ENCODE measurements at regions not wholly inside any gene's neighbourhood (a gene's known extent, or its start where the extent isn't known, plus 50 kb on each side); places are given as distances from the start of the nearest gene placed in this dataset.

GRCh38 chr3:127049393-127049792 lies 66.5 kb downstream of the PLXNA1 start:
- H3K23ac ChIP-seq (ENCODE audit: insufficient read length, low read depth, low read length): no peak overlapping the region
- H3T11ph ChIP-seq (ENCODE audit: low read length): no peak overlapping the region
- no peak overlapping the region for H4K5ac ChIP-seq (ENCODE audit: insufficient read length, low read depth, low read length)
- H3K18ac ChIP-seq (ENCODE audit: insufficient read length, low read depth, low read length): no peak overlapping the region
- H3K9me3 ChIP-seq (ENCODE audit: control insufficient read depth, low read depth, low read length): no peaks in the 10 kb centered on the region
- H2AFZ ChIP-seq (ENCODE audit: low read length): no peak overlapping the region
- TF ChIP-seq, protein P1, sequence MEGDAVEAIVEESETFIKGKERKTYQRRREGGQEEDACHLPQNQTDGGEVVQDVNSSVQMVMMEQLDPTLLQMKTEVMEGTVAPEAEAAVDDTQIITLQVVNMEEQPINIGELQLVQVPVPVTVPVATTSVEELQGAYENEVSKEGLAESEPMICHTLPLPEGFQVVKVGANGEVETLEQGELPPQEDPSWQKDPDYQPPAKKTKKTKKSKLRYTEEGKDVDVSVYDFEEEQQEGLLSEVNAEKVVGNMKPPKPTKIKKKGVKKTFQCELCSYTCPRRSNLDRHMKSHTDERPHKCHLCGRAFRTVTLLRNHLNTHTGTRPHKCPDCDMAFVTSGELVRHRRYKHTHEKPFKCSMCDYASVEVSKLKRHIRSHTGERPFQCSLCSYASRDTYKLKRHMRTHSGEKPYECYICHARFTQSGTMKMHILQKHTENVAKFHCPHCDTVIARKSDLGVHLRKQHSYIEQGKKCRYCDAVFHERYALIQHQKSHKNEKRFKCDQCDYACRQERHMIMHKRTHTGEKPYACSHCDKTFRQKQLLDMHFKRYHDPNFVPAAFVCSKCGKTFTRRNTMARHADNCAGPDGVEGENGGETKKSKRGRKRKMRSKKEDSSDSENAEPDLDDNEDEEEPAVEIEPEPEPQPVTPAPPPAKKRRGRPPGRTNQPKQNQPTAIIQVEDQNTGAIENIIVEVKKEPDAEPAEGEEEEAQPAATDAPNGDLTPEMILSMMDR (conservative IDR thresholded peaks at IDR 0.05): no peak
- no peak overlapping the region for H2AK5ac ChIP-seq (ENCODE audit: insufficient read length, low read length)
- no peak overlapping the region for H3K4me3 Mint-ChIP-seq
- H3K4ac ChIP-seq (ENCODE audit: low read depth, low read length): no peak overlapping the region
- H2BK15ac ChIP-seq (ENCODE audit: low read depth, low read length): no peak overlapping the region
- no peaks in the 10 kb centered on the region for H3K4me1 ChIP-seq (ENCODE audit: insufficient read depth, low read length)
- H3K79me2 ChIP-seq (ENCODE audit: insufficient read depth, low read length): no peaks in the 10 kb centered on the region
- no peak overlapping the region for H2BK12ac ChIP-seq (ENCODE audit: insufficient read length, low read depth, low read length)
- no peak overlapping the region for H4K8ac ChIP-seq (replicated peaks; ENCODE audit: insufficient read length, low read depth, low read length)
- no peak overlapping the region for H3K9ac ChIP-seq (ENCODE audit: extremely low read depth, insufficient read length, low read length)
- WGBS (ENCODE audit: extremely low coverage, insufficient read length, low lambda C conversion rate): no CpG with 5 or more reads among the region's 5 CpGs
- H4K91ac ChIP-seq (ENCODE audit: insufficient read length, low read depth, low read length): no peak overlapping the region
- H3K27ac Mint-ChIP-seq: no peak overlapping the region
- peaks cover 13 to 23% of the 10 kb centered on the region in 2 experiments for H3K9me3 Mint-ChIP-seq
- H3K27ac ChIP-seq (ENCODE audit: insufficient read length, low read depth, low read length): no peak overlapping the region
- no peak overlapping the region for H2BK20ac ChIP-seq (ENCODE audit: low read depth, low read length, poor library complexity, severe bottlenecking)
- H3K36me3 Mint-ChIP-seq (ENCODE audit: insufficient read depth in 1 of 3, low read depth in 3 of 3): peaks cover 0 to 25% (median 5%) of the 10 kb centered on the region in 3 experiments; a peak in 5 of 7 replicates
- no peak overlapping the region for H2BK5ac ChIP-seq (ENCODE audit: insufficient read length, low read length)
- H3K56ac ChIP-seq (ENCODE audit: insufficient read length, low read depth, low read length): no peak overlapping the region
- no peak overlapping the region for H3K14ac ChIP-seq (ENCODE audit: insufficient read depth, low read length)
- no peaks in the 10 kb centered on the region for H3K79me1 ChIP-seq (ENCODE audit: insufficient read depth, low read depth, low read length, poor library complexity, severe bottlenecking)
- no peak overlapping the region for H2BK120ac ChIP-seq (ENCODE audit: low read depth, low read length, poor library complexity, severe bottlenecking)
- H3K27me3 Mint-ChIP-seq (ENCODE audit: low read depth): peaks cover 2% of the 10 kb centered on the region
- peaks cover 14 to 25% of the 10 kb centered on the region in 2 experiments for H3K4me1 Mint-ChIP-seq
- no peaks in the 10 kb centered on the region for H4K20me1 ChIP-seq (ENCODE audit: control insufficient read depth, insufficient read depth, insufficient read length)
- no peak overlapping the region for H3K4me2 ChIP-seq (ENCODE audit: insufficient read depth, insufficient read length, low read length)
- H3K23me2 ChIP-seq (ENCODE audit: insufficient read length, low read depth, low read length, poor library complexity, severe bottlenecking): no peaks in the 10 kb centered on the region
- peak; percentile 72 for DNase-seq
- H3K27me3 ChIP-seq (ENCODE audit: insufficient read depth, low read length): no peaks in the 10 kb centered on the region; the same call in 1 of the 2 replicates

Data from H9 (cell line).